Esophagus squamous epithelium (tissue), 4 donors: ENCODE measurements at regions not wholly inside any gene's neighbourhood (a gene's known extent, or its start where the extent isn't known, plus 50 kb on each side); places are given as distances from the start of the nearest gene placed in this dataset.

Source experiments
- CTCF ChIP-seq, 6 experiments: fragments of 450-650 bp in 4 of 6; fragments of 200-600 bp in 2 of 6; sonication (generic) in 2 of 6; IDR thresholded peaks; one replicate each; pipeline ENCODE4 v1.5.1; 2016 to 2019; ENCODE audit warnings: antibody characterized with exemption in 6 of 6, mild to moderate bottlenecking in 4 of 6, moderate library complexity in 4 of 6
- POLR2A ChIP-seq, 4 donors: fragments of 450-650 bp; IDR thresholded peaks; one replicate each; pipeline ENCODE4 v1.6.1; 2017; ENCODE audit warnings: antibody characterized with exemption in 4 of 4, mild to moderate bottlenecking in 4 of 4, moderate library complexity in 3 of 4

- no peak for TF ChIP-seq CTCF (IDR thresholded peaks at IDR 0.05)
- no peak for TF ChIP-seq POLR2A (IDR thresholded peaks at IDR 0.05)
Measured at GRCh38 chr13:74771964-74772363, 637.8 kb upstream of the KLF12 start.
